ENCODE measurements at regions not wholly inside any gene's neighbourhood (a gene's known extent, or its start where the extent isn't known, plus 50 kb on each side); places are given as distances from the start of the nearest gene placed in this dataset.
"Not testable (repeated sequence)": the region's sequence is repeated elsewhere in the genome, so short reads cannot be mapped to it uniquely, and the experiment has no call there.

- Mint-ChIP-seq H3K36me3 (ENCODE audit: low read depth) (no peaks in the 10 kb centered on the region), H3K4me1 (ENCODE audit: low read depth) (no peaks in the 10 kb centered on the region)
- no peak for DNase-seq
Measured at GRCh38 chr5:51159164-51159563, 224.1 kb upstream of the ISL1 start.

DNA sequence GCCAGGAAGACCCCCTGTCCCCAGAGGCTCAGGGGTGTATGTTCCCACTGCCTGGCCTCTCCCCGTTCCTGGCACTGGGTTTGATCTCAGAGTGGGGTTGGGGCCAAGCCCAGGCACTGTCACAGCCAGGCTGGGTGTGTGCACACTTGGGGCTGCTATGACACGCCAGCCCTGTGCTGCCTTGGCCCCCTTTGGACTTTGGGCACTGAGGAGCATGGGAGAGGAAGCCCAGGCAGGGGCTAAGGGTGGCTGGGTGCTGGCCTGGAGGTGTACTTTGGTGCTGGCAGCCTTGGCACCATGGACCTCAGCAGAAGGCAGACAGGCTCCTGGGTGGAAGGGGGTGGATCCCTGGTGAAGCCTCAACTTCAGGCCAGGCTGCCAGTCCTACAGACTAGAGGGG is 223.6 kb upstream of the ISL1 start:
- H3K9me3 Mint-ChIP-seq: peaks cover 9% of the 10 kb centered on the region
- H3K27me3 Mint-ChIP-seq: no peaks in the 10 kb centered on the region
- TF ChIP-seq, protein P1, sequence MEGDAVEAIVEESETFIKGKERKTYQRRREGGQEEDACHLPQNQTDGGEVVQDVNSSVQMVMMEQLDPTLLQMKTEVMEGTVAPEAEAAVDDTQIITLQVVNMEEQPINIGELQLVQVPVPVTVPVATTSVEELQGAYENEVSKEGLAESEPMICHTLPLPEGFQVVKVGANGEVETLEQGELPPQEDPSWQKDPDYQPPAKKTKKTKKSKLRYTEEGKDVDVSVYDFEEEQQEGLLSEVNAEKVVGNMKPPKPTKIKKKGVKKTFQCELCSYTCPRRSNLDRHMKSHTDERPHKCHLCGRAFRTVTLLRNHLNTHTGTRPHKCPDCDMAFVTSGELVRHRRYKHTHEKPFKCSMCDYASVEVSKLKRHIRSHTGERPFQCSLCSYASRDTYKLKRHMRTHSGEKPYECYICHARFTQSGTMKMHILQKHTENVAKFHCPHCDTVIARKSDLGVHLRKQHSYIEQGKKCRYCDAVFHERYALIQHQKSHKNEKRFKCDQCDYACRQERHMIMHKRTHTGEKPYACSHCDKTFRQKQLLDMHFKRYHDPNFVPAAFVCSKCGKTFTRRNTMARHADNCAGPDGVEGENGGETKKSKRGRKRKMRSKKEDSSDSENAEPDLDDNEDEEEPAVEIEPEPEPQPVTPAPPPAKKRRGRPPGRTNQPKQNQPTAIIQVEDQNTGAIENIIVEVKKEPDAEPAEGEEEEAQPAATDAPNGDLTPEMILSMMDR (IDR thresholded peaks at IDR 0.05): no peak
- H3K27ac ChIP-seq (ENCODE audit: low read depth in 1 of 2, low read length in 2 of 2): no peak overlapping the region
- no peaks in the 10 kb centered on the region for H3K36me3 ChIP-seq (ENCODE audit: insufficient read depth, low read length)
- no peak overlapping the region for H3K27ac Mint-ChIP-seq
- H3K4me1 ChIP-seq (ENCODE audit: insufficient read depth, low read length): no peaks in the 10 kb centered on the region
- no peak for ATAC-seq (ENCODE audit: poor library complexity)
- POLR2A ChIA-PET: no interaction called here
- intact Hi-C loops (cut with DNase I, micrococcal nuclease): no loop called here
- H3K36me3 Mint-ChIP-seq (ENCODE audit: low read depth): no peaks in the 10 kb centered on the region
- peaks cover 11 to 12% of the 10 kb centered on the region in 2 experiments for H3K9me3 ChIP-seq (ENCODE audit: control insufficient read depth in 1 of 2, insufficient read depth in 1 of 2, low read length in 2 of 2)
- no peak overlapping the region for H3K4me3 Mint-ChIP-seq
- no peak overlapping the region for H3K4me3 ChIP-seq (ENCODE audit: low read length)
- DNase-seq: peak in 1 of 14 experiments; percentile 4
- H3K4me1 Mint-ChIP-seq (ENCODE audit: low read depth): no peaks in the 10 kb centered on the region
- CTCF ChIA-PET: no interaction called here
- no peaks in the 10 kb centered on the region for H3K27me3 ChIP-seq (ENCODE audit: control insufficient read depth in 1 of 2, insufficient read depth in 2 of 2, low read length in 2 of 2)

More at GRCh38 chr5:51159164-51159563, 224.1 kb upstream of the ISL1 start:
- intact Hi-C loops (cut with DNase I, micrococcal nuclease): no loop called here
- Histone ChIP-seq H3K27ac (ENCODE audit: low read depth in 1 of 2, low read length in 2 of 2) (no peak overlapping the region), H3K4me3 (ENCODE audit: low read length) (no peak overlapping the region), H3K9me3 (ENCODE audit: control insufficient read depth in 1 of 2, insufficient read depth in 1 of 2, low read length in 2 of 2) (peaks cover 11 to 12% of the 10 kb centered on the region in 2 experiments), H3K27me3 (ENCODE audit: control insufficient read depth in 1 of 2, insufficient read depth in 2 of 2, low read length in 2 of 2) (no peaks in the 10 kb centered on the region), H3K36me3 (ENCODE audit: insufficient read depth, low read length) (no peaks in the 10 kb centered on the region), H3K4me1 (ENCODE audit: insufficient read depth, low read length) (no peaks in the 10 kb centered on the region)
- TF ChIP-seq, protein P1 (IDR thresholded peaks at IDR 0.05): no peak
- Mint-ChIP-seq H3K27ac (no peak overlapping the region), H3K9me3 (peaks cover 12% of the 10 kb centered on the region), H3K27me3 (no peaks in the 10 kb centered on the region), H3K4me3 (no peak overlapping the region)
- ATAC-seq (ENCODE audit: poor library complexity): no peak
- POLR2A ChIA-PET: no interaction called here
- CTCF ChIA-PET: no interaction called here

DNA sequence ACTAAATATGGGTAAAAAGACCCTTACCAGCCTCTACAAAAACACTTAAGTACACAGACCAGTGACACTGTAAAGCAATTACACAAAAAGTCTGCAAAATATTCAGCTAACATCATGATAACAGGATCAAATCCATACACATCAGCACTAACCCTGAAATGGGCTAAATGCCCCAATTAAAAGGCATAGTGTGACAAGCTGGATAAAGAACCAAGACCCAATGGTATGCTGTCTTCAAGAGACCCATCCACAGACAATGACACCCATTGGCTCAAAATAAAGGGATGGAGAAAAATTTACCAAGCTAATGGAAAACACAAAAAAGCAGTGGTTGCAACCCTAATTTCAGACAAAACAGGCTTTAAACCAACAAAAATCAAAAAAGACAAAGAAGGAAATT is 221.0 kb upstream of the ISL1 start:
- Mint-ChIP-seq H3K4me3 (no peak overlapping the region), H3K36me3 (ENCODE audit: low read depth) (no peaks in the 10 kb centered on the region), H3K27me3 (no peaks in the 10 kb centered on the region), H3K9me3 (peaks cover 14% of the 10 kb centered on the region), H3K4me1 (ENCODE audit: low read depth) (no peaks in the 10 kb centered on the region), H3K27ac (no peak overlapping the region)
- Histone ChIP-seq H3K4me1 (ENCODE audit: insufficient read depth, low read length) (no peaks in the 10 kb centered on the region), H3K4me3 (ENCODE audit: low read length) (no peak overlapping the region), H3K27me3 (ENCODE audit: control insufficient read depth in 1 of 2, insufficient read depth in 2 of 2, low read length in 2 of 2) (no peaks in the 10 kb centered on the region), H3K36me3 (ENCODE audit: insufficient read depth, low read length) (no peaks in the 10 kb centered on the region), H3K9me3 (ENCODE audit: control insufficient read depth in 1 of 2, insufficient read depth in 1 of 2, low read length in 2 of 2) (peaks cover 11 to 12% of the 10 kb centered on the region in 2 experiments), H3K27ac (ENCODE audit: low read depth in 1 of 2, low read length in 2 of 2) (no peak overlapping the region)
- DNase-seq (no peak), ATAC-seq (ENCODE audit: poor library complexity) (no peak)
- intact Hi-C loops (cut with DNase I, micrococcal nuclease): no loop called here
- CTCF ChIA-PET: no interaction called here
- POLR2A ChIA-PET: no interaction called here
- TF ChIP-seq, protein P1 (IDR thresholded peaks at IDR 0.05): no peak

DNA sequence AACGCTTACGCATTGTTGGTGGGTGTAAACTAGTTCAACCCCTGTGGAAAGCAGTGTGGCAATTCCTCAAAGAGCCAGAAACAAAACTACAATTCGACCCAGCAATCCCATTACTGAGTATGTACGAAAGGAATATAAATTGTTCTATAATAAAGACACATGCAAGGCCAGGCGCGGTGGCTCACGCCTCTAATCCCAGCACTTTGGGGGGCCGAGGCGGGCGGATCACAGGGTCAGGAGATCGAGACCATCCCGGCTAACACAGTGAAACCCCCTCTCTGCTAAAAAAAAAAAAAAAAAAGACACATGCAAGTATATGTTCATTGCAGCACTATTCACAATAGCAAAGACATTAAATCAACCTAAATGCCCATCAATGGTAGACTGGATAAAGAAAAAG is 217.6 kb upstream of the ISL1 start:
- H3K36me3 Mint-ChIP-seq (ENCODE audit: low read depth); H3K27me3 Mint-ChIP-seq; H3K4me1 Mint-ChIP-seq (ENCODE audit: low read depth); H3K9me3 ChIP-seq (ENCODE audit: control insufficient read depth in 1 of 2, insufficient read depth in 1 of 2, low read length in 2 of 2); H3K27ac Mint-ChIP-seq; H3K27me3 ChIP-seq (ENCODE audit: control insufficient read depth in 1 of 2, insufficient read depth in 2 of 2, low read length in 2 of 2); H3K36me3 ChIP-seq (ENCODE audit: insufficient read depth, low read length); intact Hi-C loops (cut with DNase I, micrococcal nuclease); H3K4me3 ChIP-seq (ENCODE audit: low read length); ATAC-seq (ENCODE audit: poor library complexity); H3K27ac ChIP-seq (ENCODE audit: low read depth in 1 of 2, low read length in 2 of 2); CTCF ChIA-PET; POLR2A ChIA-PET; H3K4me1 ChIP-seq (ENCODE audit: insufficient read depth, low read length); DNase-seq; H3K4me3 Mint-ChIP-seq: not testable (repeated sequence)
- H3K9me3 Mint-ChIP-seq: peaks cover 14% of the 10 kb centered on the region
